Panc1 (cell line): ENCODE measurements at regions not wholly inside any gene's neighbourhood (a gene's known extent, or its start where the extent isn't known, plus 50 kb on each side); places are given as distances from the start of the nearest gene placed in this dataset.

Experiments used
- ATAC-seq: fragments of 200-7000 bp; cut with Tn5 transposase; 2 replicates; pipeline ENCODE4 v1.9.1; 2020; ENCODE audit warnings: mild to moderate bottlenecking, moderate library complexity
- BruUV-seq: library from RNA; stranded (reverse); fragments of 400-500 nt; replicated peaks from 2 replicates; lab custom pipeline; 2021; lab: Mats Ljungman, UMichigan
- CTCF ChIA-PET: fragments of 300-600 bp; sonication (Branson Sonifier 250); formaldehyde crosslinking; loops from one replicate; lab custom pipeline; 2022; ENCODE audit warnings: antibody characterized with exemption; lab: Charles Lee
- POLR2A ChIA-PET: fragments of 300-600 bp; sonication (Branson Sonifier 250); formaldehyde crosslinking; loops from one replicate; lab custom pipeline; 2022; ENCODE audit warnings: antibody characterized with exemption; lab: Charles Lee
- DNase-seq: peaks from one replicate; pipeline ENCODE4 v3.0.0-alpha.2; 2010; ENCODE audit warnings: low read depth, low spot score
- H3K27ac ChIP-seq: 2 replicates; pipeline ENCODE4 v1.5.1; 2011; ENCODE audit warnings: mild to moderate bottlenecking, low read length, inconsistent platforms
- H3K27me3 ChIP-seq: fragments of 200-500 bp; sonication (Bioruptor generic); 2 replicates; pipeline ENCODE4 v1.6.0; 2014; ENCODE audit warnings: low read length, inconsistent platforms; ENCODE audit not compliant: control insufficient read depth, insufficient read depth
- H3K36me3 ChIP-seq: fragments of 200-500 bp; sonication (Bioruptor generic); 2 replicates; pipeline ENCODE4 v1.5.1; 2014; ENCODE audit warnings: inconsistent platforms, mild to moderate bottlenecking, low read length, moderate library complexity; ENCODE audit not compliant: control insufficient read depth, insufficient read depth
- H3K4me1 ChIP-seq: 2 replicates; pipeline ENCODE4 v1.5.1; 2011; ENCODE audit warnings: inconsistent platforms, mild to moderate bottlenecking, low read length, moderate library complexity; ENCODE audit not compliant: control insufficient read depth, insufficient read depth
- H3K4me3 ChIP-seq, 2 experiments: 2 replicates each; pipeline ENCODE4 v1.5.1; 2011 to 2012; ENCODE audit warnings: low read depth in 2 of 2, low read length in 2 of 2, mild to moderate bottlenecking in 2 of 2, inconsistent platforms in 1 of 2, moderate library complexity in 1 of 2
- H3K9me3 ChIP-seq: fragments of 200-500 bp; sonication (Bioruptor generic); 2 replicates; pipeline ENCODE4 v1.5.1; 2014; ENCODE audit warnings: low read depth, mild to moderate bottlenecking, inconsistent platforms, low read length, moderate library complexity; ENCODE audit not compliant: control insufficient read depth, insufficient read depth
- CTCF ChIP-seq: fragments of 450-650 bp; IDR thresholded peaks from 2 replicates; pipeline ENCODE4 v1.5.1; 2017; ENCODE audit warnings: mild to moderate bottlenecking
- POLR2AphosphoS5 ChIP-seq: IDR thresholded peaks from 2 replicates; pipeline ENCODE4 v1.6.1; 2012; ENCODE audit warnings: mild to moderate bottlenecking, low read depth, low read length, moderate library complexity
- SIN3A ChIP-seq: IDR thresholded peaks from 2 replicates; pipeline ENCODE4 v1.6.1; 2012; ENCODE audit warnings: low read depth, mild to moderate bottlenecking, low read length, moderate library complexity, borderline replicate concordance; ENCODE audit not compliant: insufficient read depth
- TCF7L2 ChIP-seq: IDR thresholded peaks from 2 replicates; pipeline ENCODE4 v1.6.1; 2011; ENCODE audit warnings: mild to moderate bottlenecking, low read depth, low read length, inconsistent platforms
- in situ Hi-C: cut with HindIII; loops from 2 replicates; pipeline ENCODE4 v1.10.0; 2016; ENCODE audit warnings: low sequenced_read_pairs, low pct_unique_long_range_greater_than_20kb
- intact Hi-C: fragments of 100-400 bp; cut with micrococcal nuclease; formaldehyde crosslinking; loops from one replicate; pipeline ENCODE4 v1.10.0; 2022; ENCODE audit not compliant: unreplicated experiment
- TF ChIP-seq, protein P1 (sequence below), 2 experiments: IDR thresholded peaks; 2 replicates each; pipeline ENCODE4 v1.6.1; 2011 to 2012; ENCODE audit warnings: low read depth in 2 of 2, control low read depth in 1 of 2, low read length in 1 of 2, mild to moderate bottlenecking in 1 of 2, moderate library complexity in 1 of 2; ENCODE audit not compliant: insufficient read depth in 1 of 2

- CTCF ChIA-PET, result no interaction called here
- ATAC-seq (no peak), DNase-seq (no peak)
- H3K9me3 ChIP-seq, result peaks cover 3% of the 10 kb centered on the region; the same call in 1 of the 2 replicates
- peaks cover 12% of the 10 kb centered on the region for H3K4me1 ChIP-seq
- no peaks in the 10 kb centered on the region for H3K36me3 ChIP-seq
- intact Hi-C loops (no loop called here), in situ Hi-C loops (no loop called here)
- BruUV-seq, result no TSS peak
- H3K27ac ChIP-seq, result peak overlapping the region; percentile 67
- H3K4me3 ChIP-seq, result no peak overlapping the region
- POLR2A ChIA-PET, result no interaction called here
- no peaks in the 10 kb centered on the region for H3K27me3 ChIP-seq
- TF ChIP-seq CTCF, result no peak
- TF ChIP-seq SIN3A, result no peak
Measured at GRCh38 chr2:234286118-234286598, 210.7 kb downstream of the ARL4C start.

DNA sequence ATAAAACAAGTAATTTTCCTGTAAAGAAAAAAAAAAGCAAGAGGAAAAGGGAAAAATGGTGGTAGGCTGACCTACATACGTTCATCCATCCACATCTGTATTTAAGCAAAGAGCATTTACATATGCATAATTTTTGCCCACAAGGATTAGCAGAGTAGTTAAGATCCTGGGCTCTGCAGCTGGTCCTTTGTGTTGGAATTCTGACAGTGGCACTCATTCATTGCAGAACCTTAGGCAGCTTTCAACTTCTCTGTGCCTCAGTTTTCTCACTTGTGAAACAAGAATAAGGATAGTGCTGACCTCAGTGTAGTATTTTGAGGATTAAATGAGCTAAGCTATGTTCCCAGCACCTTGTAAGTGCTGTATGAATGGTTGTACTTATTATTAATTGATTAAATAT, 211.3 kb downstream of the ARL4C start:
- ATAC-seq (no peak), DNase-seq (no peak)
- peaks cover 12% of the 10 kb centered on the region for H3K4me1 ChIP-seq
- no TSS peak for BruUV-seq
- H3K4me3 ChIP-seq, result no peak overlapping the region
- ChIA-PET CTCF (no interaction called here), POLR2A (no interaction called here)
- peaks cover 8% of the 10 kb centered on the region; the same call in 1 of the 2 replicates for H3K9me3 ChIP-seq
- intact Hi-C loops (no loop called here), in situ Hi-C loops (no loop called here)
- peak overlapping the region; percentile 67; the same call in 1 of the 2 replicates for H3K27ac ChIP-seq
- TF ChIP-seq TCF7L2 (no peak), SIN3A (no peak), POLR2AphosphoS5 (no peak), CTCF (no peak)
- TF ChIP-seq, protein P1, sequence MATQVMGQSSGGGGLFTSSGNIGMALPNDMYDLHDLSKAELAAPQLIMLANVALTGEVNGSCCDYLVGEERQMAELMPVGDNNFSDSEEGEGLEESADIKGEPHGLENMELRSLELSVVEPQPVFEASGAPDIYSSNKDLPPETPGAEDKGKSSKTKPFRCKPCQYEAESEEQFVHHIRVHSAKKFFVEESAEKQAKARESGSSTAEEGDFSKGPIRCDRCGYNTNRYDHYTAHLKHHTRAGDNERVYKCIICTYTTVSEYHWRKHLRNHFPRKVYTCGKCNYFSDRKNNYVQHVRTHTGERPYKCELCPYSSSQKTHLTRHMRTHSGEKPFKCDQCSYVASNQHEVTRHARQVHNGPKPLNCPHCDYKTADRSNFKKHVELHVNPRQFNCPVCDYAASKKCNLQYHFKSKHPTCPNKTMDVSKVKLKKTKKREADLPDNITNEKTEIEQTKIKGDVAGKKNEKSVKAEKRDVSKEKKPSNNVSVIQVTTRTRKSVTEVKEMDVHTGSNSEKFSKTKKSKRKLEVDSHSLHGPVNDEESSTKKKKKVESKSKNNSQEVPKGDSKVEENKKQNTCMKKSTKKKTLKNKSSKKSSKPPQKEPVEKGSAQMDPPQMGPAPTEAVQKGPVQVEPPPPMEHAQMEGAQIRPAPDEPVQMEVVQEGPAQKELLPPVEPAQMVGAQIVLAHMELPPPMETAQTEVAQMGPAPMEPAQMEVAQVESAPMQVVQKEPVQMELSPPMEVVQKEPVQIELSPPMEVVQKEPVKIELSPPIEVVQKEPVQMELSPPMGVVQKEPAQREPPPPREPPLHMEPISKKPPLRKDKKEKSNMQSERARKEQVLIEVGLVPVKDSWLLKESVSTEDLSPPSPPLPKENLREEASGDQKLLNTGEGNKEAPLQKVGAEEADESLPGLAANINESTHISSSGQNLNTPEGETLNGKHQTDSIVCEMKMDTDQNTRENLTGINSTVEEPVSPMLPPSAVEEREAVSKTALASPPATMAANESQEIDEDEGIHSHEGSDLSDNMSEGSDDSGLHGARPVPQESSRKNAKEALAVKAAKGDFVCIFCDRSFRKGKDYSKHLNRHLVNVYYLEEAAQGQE (IDR thresholded peaks at IDR 0.05; ENCODE audit: insufficient read depth in 1 of 2, low read depth in 2 of 2, low read length in 1 of 2), result no peak
- no peaks in the 10 kb centered on the region for H3K27me3 ChIP-seq
- H3K36me3 ChIP-seq, result no peaks in the 10 kb centered on the region
